Heart left ventricle (tissue), 16 donors: ENCODE measurements at regions not wholly inside any gene's neighbourhood (a gene's known extent, or its start where the extent isn't known, plus 50 kb on each side); places are given as distances from the start of the nearest gene placed in this dataset.

ENCODE experiments used
- ATAC-seq, 4 donors: fragments of 200-7000 bp; cut with Tn5 transposase; one replicate each; pipeline ENCODE4 v1.9.1; 2020 to 2022; ENCODE audit warnings: moderate library complexity in 4 of 4, mild to moderate bottlenecking in 3 of 4, moderate number of reproducible peaks in 1 of 4
- DNase-seq, 5 donors: peaks; one replicate each; pipeline ENCODE4 v3.0.0-alpha.2; 2020
- H3K27ac ChIP-seq, 12 donors: fragments of 200-600 bp; sonication (generic) in 4 of 12; one replicate each; pipeline versions ENCODE4 v1.5.0 to v1.8.0; 2016 to 2022; ENCODE audit warnings: mild to moderate bottlenecking in 2 of 12
- H3K27me3 ChIP-seq, 9 donors: fragments of 200-600 bp; sonication (generic) in 2 of 9; one replicate each; pipeline versions ENCODE4 v1.5.1 to v1.8.0; 2016 to 2022; ENCODE audit warnings: mild to moderate bottlenecking in 3 of 9
- H3K36me3 ChIP-seq, 9 donors: fragments of 200-600 bp; sonication (generic) in 2 of 9; one replicate each; pipeline versions ENCODE4 v1.5.0 to v1.8.0; 2018 to 2022; ENCODE audit warnings: mild to moderate bottlenecking in 2 of 9
- H3K4me1 ChIP-seq, 12 donors: fragments of 200-600 bp; sonication (generic) in 4 of 12; one replicate each; pipeline versions ENCODE4 v1.5.0 to v1.8.0; 2016 to 2022; ENCODE audit warnings: mild to moderate bottlenecking in 3 of 12
- H3K4me3 ChIP-seq, 12 donors: fragments of 200-600 bp; sonication (generic) in 4 of 12; one replicate each; pipeline versions ENCODE4 v1.5.0 to v1.8.0; 2017 to 2022; ENCODE audit warnings: mild to moderate bottlenecking in 9 of 12, moderate library complexity in 4 of 12
- H3K9me3 ChIP-seq, 12 donors: fragments of 200-600 bp; sonication (generic) in 4 of 12; one replicate each; pipeline versions ENCODE4 v1.5.0 to v1.8.0; 2016 to 2022; ENCODE audit warnings: mild to moderate bottlenecking in 1 of 12
- POLR2A ChIP-seq, 2 donors: fragments of 450-650 bp; IDR thresholded peaks; one replicate each; pipeline ENCODE4 v1.6.1; 2017; ENCODE audit warnings: antibody characterized with exemption in 2 of 2, mild to moderate bottlenecking in 2 of 2, moderate library complexity in 2 of 2
- WGBS, 4 donors: extraction: QIAGEN DNeasy Blood & Tissue Kit in 2 of 4; methylation state at CpG; one replicate each; pipeline versions ENCODE4 v1.1.5 to v1.1.7; 2013 to 2018; 5-methylcytosine and 5-hydroxymethylcytosine counted together
- intact Hi-C, 10 donors: fragments of 100-400 bp; cut with DNase I; formaldehyde crosslinking; loops; one replicate each; pipeline versions ENCODE4 v1.11.1 to v1.14.2; 2022
- TF ChIP-seq, protein P1 (sequence below), 12 donors: fragments of 200-600 bp; sonication (generic) in 4 of 12; IDR thresholded peaks; one replicate each; pipeline versions ENCODE4 v1.5.0 to v1.8.0; 2018 to 2022; ENCODE audit warnings: antibody characterized with exemption in 12 of 12, mild to moderate bottlenecking in 5 of 12
- donor health status: ischemic (EF 13 %, LVEDD 7.1; RV severe dilation, severe dysfunction).
- donor health status: healthy with polysubstance abuse.
- donor health status: DM: no; HTN: yes; CAD: no.
- donor health status: DM: no; HTN: no; CAD: no.
- donor health status: ischemic (EF 25% LVEDD 6.9; RV normal size, moderate dysfunction).
- donor health status: ischemic (EF 25% LVEDD 5.7; RV mildly dilated, moderate dysfunction).
- donor health status: healthy.
- donor health status: DM: yes; HTN: yes; CAD: no.
- donor health status: ischemic (EF 35%, LVEDD 5.7; RV mildly dilated, moderate dysfunction).
- donor health status: nonischemic (EF 11% LVEDD 7.7; RV severe dilation, severe dysfunction).
- donor health status: DM: yes; HTN: yes; CAD: no.
- donor health status: PGD.
- donor health status: ischemic (EF 29% LVEDD 5.4; RV normal size, mild dysfunction).
- donor health status: nonischemic (EF 23%, LVEDD 6.1; RV moderate dilation, normal function).

DNA sequence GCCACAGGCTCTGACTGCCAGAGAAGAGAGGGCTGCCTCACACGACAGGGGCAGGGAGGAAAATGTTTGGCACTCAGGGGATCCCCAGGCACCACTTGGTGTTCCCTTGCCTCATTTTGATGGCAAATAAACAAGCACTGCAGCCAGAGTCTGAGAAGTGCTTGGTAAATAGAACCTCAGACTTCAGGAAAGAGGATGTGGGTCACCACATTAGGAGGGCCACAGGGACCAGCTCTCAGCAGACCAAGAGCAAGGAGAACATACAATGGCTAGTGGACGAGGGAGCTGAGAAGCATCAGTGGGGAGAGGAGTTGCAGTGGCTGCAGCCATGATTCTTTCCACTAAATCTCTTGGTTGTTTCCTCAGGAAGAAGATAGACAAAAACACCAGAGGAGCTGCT is 413.9 kb downstream of the GADD45G start:
- H3K4me1 ChIP-seq, result peaks cover 0 to 7% (median 0%) of the 10 kb centered on the region in 12 donors
- H3K9me3 ChIP-seq, result peaks cover 0 to 9% (median 2%) of the 10 kb centered on the region in 12 donors
- H3K4me3 ChIP-seq, result no peak overlapping the region
- no peak overlapping the region for H3K27ac ChIP-seq
- DNase-seq, result no peak
- no peaks in the 10 kb centered on the region for H3K27me3 ChIP-seq
- WGBS, 4 donors, result 61 to 65% (median 62%) methylated on average over 2 of the region's 2 CpGs
- TF ChIP-seq POLR2A (IDR thresholded peaks at IDR 0.05), result no peak
- TF ChIP-seq, protein P1, sequence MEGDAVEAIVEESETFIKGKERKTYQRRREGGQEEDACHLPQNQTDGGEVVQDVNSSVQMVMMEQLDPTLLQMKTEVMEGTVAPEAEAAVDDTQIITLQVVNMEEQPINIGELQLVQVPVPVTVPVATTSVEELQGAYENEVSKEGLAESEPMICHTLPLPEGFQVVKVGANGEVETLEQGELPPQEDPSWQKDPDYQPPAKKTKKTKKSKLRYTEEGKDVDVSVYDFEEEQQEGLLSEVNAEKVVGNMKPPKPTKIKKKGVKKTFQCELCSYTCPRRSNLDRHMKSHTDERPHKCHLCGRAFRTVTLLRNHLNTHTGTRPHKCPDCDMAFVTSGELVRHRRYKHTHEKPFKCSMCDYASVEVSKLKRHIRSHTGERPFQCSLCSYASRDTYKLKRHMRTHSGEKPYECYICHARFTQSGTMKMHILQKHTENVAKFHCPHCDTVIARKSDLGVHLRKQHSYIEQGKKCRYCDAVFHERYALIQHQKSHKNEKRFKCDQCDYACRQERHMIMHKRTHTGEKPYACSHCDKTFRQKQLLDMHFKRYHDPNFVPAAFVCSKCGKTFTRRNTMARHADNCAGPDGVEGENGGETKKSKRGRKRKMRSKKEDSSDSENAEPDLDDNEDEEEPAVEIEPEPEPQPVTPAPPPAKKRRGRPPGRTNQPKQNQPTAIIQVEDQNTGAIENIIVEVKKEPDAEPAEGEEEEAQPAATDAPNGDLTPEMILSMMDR (IDR thresholded peaks at IDR 0.05), result no peak
- no peaks in the 10 kb centered on the region for H3K36me3 ChIP-seq
- no peak for ATAC-seq
- intact Hi-C loops, result loop anchor here in 1 of 10 donors (10.0 kb wide), 1 partner anchor 66 kb away; no protein-coding TSS in a partner anchor

DNA sequence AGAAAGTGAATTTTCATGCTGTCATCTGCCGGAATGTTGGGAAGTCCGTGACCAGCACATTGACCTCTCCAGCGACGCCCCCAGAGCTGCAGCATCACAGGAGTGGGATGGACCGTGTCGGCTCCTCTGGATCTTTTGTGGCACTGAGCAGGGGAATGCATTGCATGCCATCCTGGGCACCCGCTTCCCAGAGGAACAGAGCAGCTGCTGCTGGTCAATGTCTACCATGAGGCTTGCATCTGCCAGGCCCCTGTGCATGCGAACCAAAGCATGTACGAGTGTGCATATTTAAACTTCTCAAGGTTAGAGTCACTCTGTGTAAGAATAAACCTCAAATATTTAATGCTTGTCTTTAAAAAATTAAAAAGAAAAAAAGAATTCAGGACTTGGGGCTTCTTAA is 414.8 kb downstream of the GADD45G start:
- H3K27me3 ChIP-seq, result no peaks in the 10 kb centered on the region
- ATAC-seq (no peak), DNase-seq (no peak)
- no peak overlapping the region for H3K27ac ChIP-seq
- peaks cover 0 to 9% (median 2%) of the 10 kb centered on the region in 12 donors for H3K9me3 ChIP-seq
- no peaks in the 10 kb centered on the region for H3K36me3 ChIP-seq
- 85 to 89% (median 87%) methylated on average over 9 of the region's 9 CpGs for WGBS, 4 donors
- no peak overlapping the region for H3K4me3 ChIP-seq
- TF ChIP-seq, protein P1 (IDR thresholded peaks at IDR 0.05), result no peak
- no peak for TF ChIP-seq POLR2A (IDR thresholded peaks at IDR 0.05)
- H3K4me1 ChIP-seq, result peaks cover 0 to 10% (median 0%) of the 10 kb centered on the region in 12 donors
- intact Hi-C loops, result loop anchor here in 1 of 10 donors (10.0 kb wide), 1 partner anchor 65 kb away; no protein-coding TSS in a partner anchor

DNA sequence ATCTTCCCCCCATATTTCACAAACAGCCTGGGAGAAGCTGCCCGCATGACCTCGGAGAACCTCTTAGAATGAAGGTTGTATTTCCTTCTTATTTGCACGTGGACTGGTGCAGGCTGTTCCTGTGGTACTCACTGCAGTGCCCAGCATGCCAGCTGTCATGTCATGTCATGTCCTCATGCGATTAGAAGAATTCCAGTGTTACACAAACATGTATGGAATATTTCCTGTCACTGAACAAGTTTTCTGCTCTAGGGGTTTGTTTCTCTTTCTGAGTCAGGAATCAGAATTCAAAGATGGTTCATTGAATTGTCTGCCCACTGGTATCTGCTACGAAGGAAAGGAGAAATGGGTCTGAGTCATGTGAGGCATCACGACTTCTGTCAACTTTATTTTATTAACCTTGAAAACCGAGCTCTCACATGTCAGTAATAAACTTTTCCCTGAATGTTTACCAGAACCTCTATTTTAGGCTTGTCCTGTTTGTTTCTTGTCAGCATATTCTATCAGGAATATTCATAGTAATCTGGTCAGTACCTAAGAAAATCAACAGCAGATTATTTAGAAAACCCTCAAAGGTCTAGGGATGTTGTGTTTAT is 415.6 kb downstream of the GADD45G start:
- no peak for TF ChIP-seq POLR2A (IDR thresholded peaks at IDR 0.05)
- TF ChIP-seq, protein P1 (IDR thresholded peaks at IDR 0.05), result no peak
- WGBS, 4 donors, result 52 to 58% (median 55%) methylated on average over 7 of the region's 7 CpGs
- H3K9me3 ChIP-seq, result peaks cover 0 to 9% (median 2%) of the 10 kb centered on the region in 12 donors
- no peak overlapping the region for H3K4me3 ChIP-seq
- no peaks in the 10 kb centered on the region for H3K36me3 ChIP-seq
- H3K27ac ChIP-seq, result no peak overlapping the region
- ATAC-seq (no peak), DNase-seq (no peak)
- no peaks in the 10 kb centered on the region for H3K27me3 ChIP-seq
- H3K4me1 ChIP-seq, result peaks cover 0 to 17% (median 0%) of the 10 kb centered on the region in 12 donors
- intact Hi-C loops, result no loop called here

DNA sequence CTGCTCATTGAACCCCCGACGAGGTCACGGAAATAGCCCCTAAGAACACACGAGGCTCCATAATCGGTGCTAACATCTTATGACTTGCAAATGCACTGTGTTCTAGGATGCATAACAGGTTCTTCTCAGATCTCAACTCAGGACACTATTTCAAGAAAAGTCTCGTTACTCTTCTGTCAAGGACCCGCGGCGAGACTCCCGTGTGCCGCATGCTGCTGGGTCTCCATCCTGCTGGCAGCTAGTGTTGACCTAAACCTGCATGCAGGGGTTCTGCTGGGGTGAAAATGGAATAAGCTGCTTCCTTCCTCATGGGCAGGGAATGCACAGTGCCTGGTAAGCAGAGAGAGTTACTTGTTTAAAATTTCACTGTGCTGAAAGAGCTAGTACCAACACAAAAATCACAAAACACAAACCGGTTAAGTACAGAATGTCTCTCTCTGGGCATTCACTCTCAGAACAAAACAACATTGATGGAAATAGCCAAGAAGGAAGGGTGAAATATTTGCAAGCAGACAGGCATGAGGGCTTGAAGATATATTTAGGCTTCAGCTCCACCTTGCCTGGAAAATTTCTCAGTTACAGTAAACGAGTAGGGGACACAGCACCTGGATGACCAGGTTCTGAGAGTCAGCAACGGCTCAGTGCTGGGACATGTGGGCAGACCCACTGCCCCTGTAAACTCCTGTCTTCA is 416.5 kb downstream of the GADD45G start:
- Histone ChIP-seq H3K27me3 (no peaks in the 10 kb centered on the region), H3K27ac (no peak overlapping the region), H3K9me3 (peaks cover 0 to 9% (median 2%) of the 10 kb centered on the region in 12 donors), H3K36me3 (no peaks in the 10 kb centered on the region), H3K4me3 (no peak overlapping the region), H3K4me1 (peaks cover 0 to 25% (median 0%) of the 10 kb centered on the region in 12 donors)
- no peak for ATAC-seq
- intact Hi-C loops, result no loop called here
- WGBS, 4 donors, result 79 to 86% (median 83%) methylated on average over 14 of the region's 14 CpGs
- no peak for TF ChIP-seq POLR2A (IDR thresholded peaks at IDR 0.05)
- TF ChIP-seq, protein P1 (IDR thresholded peaks at IDR 0.05), result no peak
- no peak for DNase-seq
